H1 (cell line): ENCODE measurements at regions not wholly inside any gene's neighbourhood (a gene's known extent, or its start where the extent isn't known, plus 50 kb on each side); places are given as distances from the start of the nearest gene placed in this dataset.

Experiments used
- CTCF ChIA-PET: fragments of 300-600 bp; sonication (Branson Sonifier 250); formaldehyde crosslinking; loops from one replicate; lab custom pipeline; 2021; ENCODE audit not compliant: partially characterized antibody; lab: Charles Lee
- POLR2A ChIA-PET: fragments of 300-600 bp; sonication (Branson Sonifier 250); formaldehyde crosslinking; loops from one replicate; lab custom pipeline; 2021; ENCODE audit warnings: inconsistent platforms; ENCODE audit not compliant: partially characterized antibody; lab: Charles Lee
- DNase-seq, 2 experiments: peaks; one replicate each; pipeline versions ENCODE4 v3.0.0 to v3.0.0-alpha.2; 2010 to 2022; ENCODE audit warnings: low spot score in 2 of 2, low read depth in 1 of 2, mixed read lengths in 1 of 2
- FAIRE-seq: peaks from 2 replicates; lab custom pipeline; 2011; peaks lifted over from hg19 to GRCh38; lab: Jason Lieb, UNC
- H2AFZ ChIP-seq: 2 replicates; pipeline ENCODE4 v1.8.1; 2012; ENCODE audit warnings: low read length, inconsistent platforms
- H2AK5ac ChIP-seq: 2 replicates; pipeline ENCODE4 v1.6.1; 2013; ENCODE audit warnings: low read depth, low read length
- H2BK120ac ChIP-seq: replicated peaks from 2 replicates; pipeline ENCODE3; 2013; ENCODE audit warnings: low read depth, low read length, inconsistent platforms
- H2BK12ac ChIP-seq: 2 replicates; pipeline ENCODE4 v1.6.1; 2013; ENCODE audit warnings: low read depth, low read length
- H2BK15ac ChIP-seq: 2 replicates; pipeline ENCODE4 v1.6.1; 2013; ENCODE audit warnings: low read length
- H2BK20ac ChIP-seq: 2 replicates; pipeline ENCODE4 v1.6.1; 2013; ENCODE audit warnings: low read length
- H2BK5ac ChIP-seq: 2 replicates; pipeline ENCODE4 v1.6.1; 2013; ENCODE audit warnings: low read depth, low read length
- H3K14ac ChIP-seq: 2 replicates; pipeline ENCODE4 v1.6.1; 2013; ENCODE audit warnings: inconsistent platforms; ENCODE audit not compliant: insufficient read length
- H3K18ac ChIP-seq: 2 replicates; pipeline ENCODE4 v1.6.1; 2013; ENCODE audit warnings: low read length; ENCODE audit errors: extremely low read depth
- H3K23ac ChIP-seq: 2 replicates; pipeline ENCODE4 v1.6.1; 2013; ENCODE audit warnings: inconsistent platforms; ENCODE audit not compliant: insufficient read length
- H3K23me2 ChIP-seq: 2 replicates; pipeline ENCODE4 v1.6.1; 2013; ENCODE audit warnings: low read depth, low read length
- H3K27ac ChIP-seq: 2 replicates; pipeline ENCODE4 v1.6.1; 2011; ENCODE audit warnings: low read depth, low read length, inconsistent platforms
- H3K27me3 ChIP-seq, 4 experiments: replicated peaks in 1 of 4; 1 replicate in 1 of 4; 2 replicates in 3 of 4; pipeline versions ENCODE4 v1.6.1 to v1.8.1; 2011 to 2013; ENCODE audit warnings: low read length in 3 of 4, mild to moderate bottlenecking in 3 of 4, inconsistent platforms in 2 of 4, mixed read lengths in 2 of 4, moderate library complexity in 1 of 4; ENCODE audit not compliant: control insufficient read depth in 3 of 4, insufficient read depth in 3 of 4; ENCODE audit errors: extremely low read depth in 1 of 4
- H3K36me3 ChIP-seq, 4 experiments: 2 replicates each; pipeline versions ENCODE4 v1.6.1 to v1.8.1; 2011 to 2013; ENCODE audit warnings: mild to moderate bottlenecking in 4 of 4, low read length in 3 of 4, moderate library complexity in 2 of 4, control low read depth in 1 of 4, inconsistent platforms in 1 of 4; ENCODE audit not compliant: insufficient read depth in 4 of 4, control insufficient read depth in 2 of 4
- H3K4ac ChIP-seq: replicated peaks from 2 replicates; pipeline ENCODE3; 2013; ENCODE audit warnings: low read length, low read depth, mixed read lengths, inconsistent platforms; ENCODE audit not compliant: insufficient read length
- H3K4me1 ChIP-seq, 4 experiments: replicated peaks in 1 of 4; 1 replicate in 1 of 4; 2 replicates in 3 of 4; pipeline versions ENCODE4 v1.6.1 to v1.8.1; 2011 to 2013; ENCODE audit warnings: low read length in 3 of 4, inconsistent platforms in 2 of 4, mixed read lengths in 1 of 4; ENCODE audit not compliant: insufficient read depth in 4 of 4, control insufficient read depth in 3 of 4
- H3K4me2 ChIP-seq, 2 experiments: 2 replicates each; pipeline versions ENCODE4 v1.6.1 to v1.8.1; 2011 to 2013; ENCODE audit warnings: low read depth in 2 of 2, low read length in 2 of 2, control low read depth in 1 of 2, inconsistent platforms in 1 of 2, mild to moderate bottlenecking in 1 of 2; ENCODE audit not compliant: insufficient read depth in 1 of 2
- H3K4me3 ChIP-seq, 4 experiments: fragments of 200-600, 300-600 bp in 1 of 4; sonication (generic), shearing (Covaris generic), sonication (Bioruptor Twin) in 1 of 4; 2 replicates each; pipeline versions ENCODE4 v1.5.1 to v1.8.1; 2011 to 2016; ENCODE audit warnings: low read length in 4 of 4, low read depth in 3 of 4, control low read depth in 2 of 4, inconsistent platforms in 2 of 4, mild to moderate bottlenecking in 2 of 4, mixed read lengths in 1 of 4, moderate library complexity in 1 of 4; ENCODE audit not compliant: insufficient read depth in 2 of 4; ENCODE audit errors: extremely low read depth in 1 of 4
- H3K56ac ChIP-seq: replicated peaks from 2 replicates; pipeline ENCODE3; 2013; ENCODE audit warnings: low read depth, mild to moderate bottlenecking, mixed read lengths, low read length, inconsistent platforms; ENCODE audit not compliant: insufficient read length
- H3K79me1 ChIP-seq: 2 replicates; pipeline ENCODE4 v1.6.1; 2013; ENCODE audit warnings: low read depth, low read length, control low read depth
- H3K79me2 ChIP-seq, 2 experiments: 2 replicates each; pipeline versions ENCODE4 v1.6.1 to v1.8.1; 2012 to 2013; ENCODE audit warnings: low read length in 2 of 2, mild to moderate bottlenecking in 2 of 2, inconsistent platforms in 1 of 2; ENCODE audit not compliant: insufficient read depth in 2 of 2, control insufficient read depth in 1 of 2
- H3K9ac ChIP-seq, 4 experiments: replicated peaks in 1 of 4; 1 replicate in 1 of 4; 2 replicates in 3 of 4; pipeline versions ENCODE4 v1.6.1 to v1.8.1; 2011 to 2013; ENCODE audit warnings: low read depth in 3 of 4, low read length in 3 of 4, control low read depth in 2 of 4, mild to moderate bottlenecking in 2 of 4, moderate library complexity in 2 of 4, inconsistent platforms in 1 of 4; ENCODE audit errors: extremely low read depth in 1 of 4
- H3K9me3 ChIP-seq, 2 experiments: 2 replicates each; pipeline versions ENCODE4 v1.6.1 to v1.8.1; 2012 to 2013; ENCODE audit warnings: mild to moderate bottlenecking in 2 of 2, moderate library complexity in 2 of 2, control low read depth in 1 of 2, inconsistent platforms in 1 of 2, low read depth in 1 of 2, low read length in 1 of 2, mixed read lengths in 1 of 2; ENCODE audit not compliant: insufficient read depth in 2 of 2
- H4K20me1 ChIP-seq, 2 experiments: replicated peaks in 1 of 2; 2 replicates each; pipeline versions ENCODE3 to v1.8.1; 2011 to 2013; ENCODE audit warnings: inconsistent platforms in 2 of 2, low read length in 2 of 2, mild to moderate bottlenecking in 1 of 2; ENCODE audit not compliant: insufficient read depth in 2 of 2, control insufficient read depth in 1 of 2
- H4K5ac ChIP-seq: 2 replicates; pipeline ENCODE4 v1.6.1; 2013; ENCODE audit warnings: low read length, low read depth, mixed read lengths, inconsistent platforms; ENCODE audit not compliant: insufficient read length
- H4K8ac ChIP-seq: 2 replicates; pipeline ENCODE4 v1.8.0; 2013; ENCODE audit warnings: mild to moderate bottlenecking, moderate library complexity, low read length, inconsistent platforms; ENCODE audit not compliant: insufficient read depth; ENCODE audit errors: extremely low read depth
- H4K91ac ChIP-seq: replicated peaks from 2 replicates; pipeline ENCODE3; 2013; ENCODE audit warnings: low read length, mixed read lengths, inconsistent platforms; ENCODE audit not compliant: insufficient read length
- GABPA ChIP-seq: IDR thresholded peaks from 2 replicates; pipeline ENCODE4 v1.6.1; 2011; ENCODE audit warnings: mild to moderate bottlenecking, low read length, moderate library complexity, borderline replicate concordance; ENCODE audit not compliant: insufficient read depth
- HDAC2 ChIP-seq, 2 experiments: fragments of 300-600 bp in 1 of 2; sonication (generic) in 1 of 2; IDR thresholded peaks; 2 replicates each; pipeline ENCODE4 v1.6.1; 2011 to 2012; ENCODE audit warnings: low read depth in 2 of 2, low read length in 2 of 2, mild to moderate bottlenecking in 2 of 2, moderate library complexity in 2 of 2, borderline replicate concordance in 1 of 2, inconsistent platforms in 1 of 2
- KDM4A ChIP-seq: IDR thresholded peaks from one replicate; pipeline ENCODE4 v1.7.1; 2012; ENCODE audit warnings: low read depth, mild to moderate bottlenecking, moderate library complexity, low read length, inconsistent platforms; ENCODE audit not compliant: severe bottlenecking
- ZNF274 ChIP-seq: IDR thresholded peaks from 2 replicates; pipeline ENCODE4 v1.7.0; 2012; ENCODE audit warnings: low read length, borderline replicate concordance; ENCODE audit errors: extremely low read depth
- WGBS, 2 experiments: shearing (Covaris generic) in 1 of 2; methylation state at CpG; one replicate each; pipeline versions ENCODE4 v1.1.6 to v1.1.7; 2013 to 2015; ENCODE audit warnings: low lambda C conversion rate in 2 of 2, mixed read lengths in 2 of 2, inconsistent platforms in 1 of 2, low coverage in 1 of 2, missing lambda C conversion rate in 1 of 2; ENCODE audit not compliant: insufficient replicate concordance in 2 of 2, insufficient coverage in 1 of 2, insufficient read length in 1 of 2; ENCODE audit errors: extremely low coverage in 1 of 2, missing lambda C conversion rate in 1 of 2; 5-methylcytosine and 5-hydroxymethylcytosine counted together

DNA sequence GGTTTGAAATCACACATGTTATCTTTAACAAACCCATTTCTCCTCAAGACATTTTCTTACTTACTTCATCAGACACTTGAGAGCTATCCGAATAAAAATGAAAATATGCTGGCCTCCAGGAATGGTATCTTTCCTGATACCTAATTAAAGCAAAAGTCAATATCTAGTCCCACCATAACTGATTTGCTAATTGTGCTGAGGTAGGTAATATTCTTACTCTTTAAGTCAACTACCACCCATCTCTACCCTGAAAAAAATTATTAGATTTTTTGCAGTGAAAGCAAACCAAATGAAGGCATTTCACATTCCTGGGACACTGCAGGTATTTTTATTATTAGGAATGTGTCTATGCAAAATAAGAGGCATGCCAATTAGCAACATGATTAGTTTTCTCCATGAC lies 175.8 kb downstream of the QDPR start:
- Histone ChIP-seq H3K36me3 (no peaks in the 10 kb centered on the region), H3K27me3 (no peaks in the 10 kb centered on the region), H3K23ac (no peak overlapping the region), H3K18ac (no peak overlapping the region), H2BK5ac (no peak overlapping the region), H4K20me1 (no peaks in the 10 kb centered on the region), H2BK15ac (no peak overlapping the region), H4K5ac (no peak overlapping the region), H3K4me1 (peaks cover 0 to 2% (median 0%) of the 10 kb centered on the region in 4 experiments; a peak in 1 of 7 replicates), H3K4me3 (no peak overlapping the region), H3K4me2 (no peak overlapping the region), H3K56ac (no peak overlapping the region)
- no peak for TF ChIP-seq HDAC2 (IDR thresholded peaks at IDR 0.05; ENCODE audit: borderline replicate concordance in 1 of 2, low read depth in 2 of 2, low read length in 2 of 2)
- no peak for TF ChIP-seq ZNF274
- TF ChIP-seq GABPA, result no peak
- TF ChIP-seq KDM4A, result no peak
- TF ChIP-seq, all 59 proteins: peak for 0
- Histone ChIP-seq H2BK120ac (no peak overlapping the region), H3K14ac (no peak overlapping the region), H2AK5ac (no peak overlapping the region), H2AFZ (no peak overlapping the region), H4K8ac (no peak overlapping the region), H3K79me1 (no peaks in the 10 kb centered on the region), H3K4ac (no peak overlapping the region), H3K23me2 (no peaks in the 10 kb centered on the region; the same call in 1 of the 2 replicates), H3K9me3 (no peaks in the 10 kb centered on the region), H3K9ac (no peak overlapping the region), H3K79me2 (no peaks in the 10 kb centered on the region), H2BK20ac (no peak overlapping the region), H3K27ac (no peak overlapping the region), H2BK12ac (no peak overlapping the region), H4K91ac (no peak overlapping the region)
- ChIA-PET POLR2A (no interaction called here), CTCF (interaction anchor here (1.1 to 2.1 kb wide), 4 partner anchors 11 to 542 kb away, joined by 3 to 14 read pairs (median 3); no protein-coding TSS in a partner anchor)
- DNase-seq (no peak), FAIRE-seq (no peak)
- WGBS, 2 experiments, result 87% methylated on average over 1 of the region's 1 CpG; no CpG with 5 or more reads in 1 of the 2 experiments
